MM.1S (cell line): ENCODE measurements at regions not wholly inside any gene's neighbourhood (a gene's known extent, or its start where the extent isn't known, plus 50 kb on each side); places are given as distances from the start of the nearest gene placed in this dataset.

Source experiments
- DNase-seq: peaks from one replicate; pipeline ENCODE4 v3.0.0-alpha.2; 2015
- H2AFZ ChIP-seq: fragments of 300-600 bp; sonication (generic); 2 replicates; pipeline ENCODE4 v1.6.0; 2016; ENCODE audit warnings: antibody characterized with exemption, low read length
- H3F3A ChIP-seq: fragments of 300-600 bp; sonication (generic); 2 replicates; pipeline ENCODE4 v1.6.1; 2016; ENCODE audit warnings: mild to moderate bottlenecking, antibody characterized with exemption, low read length, moderate library complexity, mixed read lengths; ENCODE audit not compliant: insufficient read depth
- H3K27ac ChIP-seq: fragments of 300-600 bp; sonication (generic); 2 replicates; pipeline ENCODE4 v1.5.1; 2016; ENCODE audit warnings: mild to moderate bottlenecking, low read length
- H3K27me3 ChIP-seq: fragments of 300-600 bp; sonication (generic); replicated peaks from 2 replicates; pipeline ENCODE4 v1.6.0; 2016; ENCODE audit warnings: low read length; ENCODE audit not compliant: insufficient read depth
- H3K36me3 ChIP-seq: fragments of 300-600 bp; sonication (generic); replicated peaks from 2 replicates; pipeline ENCODE4 v1.6.1; 2016; ENCODE audit warnings: mild to moderate bottlenecking, low read length, mixed read lengths; ENCODE audit not compliant: insufficient read depth
- H3K4me1 ChIP-seq: fragments of 300-600 bp; sonication (generic); 2 replicates; pipeline ENCODE4 v1.6.1; 2016; ENCODE audit warnings: low read length, mixed read lengths
- H3K4me2 ChIP-seq: fragments of 300-600 bp; sonication (generic); 2 replicates; pipeline ENCODE4 v1.6.0; 2016; ENCODE audit warnings: low read depth, low read length
- H3K4me3 ChIP-seq: fragments of 300-600 bp; sonication (generic); 2 replicates; pipeline ENCODE4 v1.5.1; 2016; ENCODE audit warnings: low read length, mixed read lengths
- H3K79me2 ChIP-seq: fragments of 300-600 bp; sonication (generic); 2 replicates; pipeline ENCODE4 v1.6.1; 2016; ENCODE audit warnings: mixed run types, low read length, mixed read lengths
- H3K9ac ChIP-seq: fragments of 300-600 bp; sonication (generic); 2 replicates; pipeline ENCODE4 v1.6.1; 2016; ENCODE audit warnings: low read length, mixed read lengths
- H3K9me2 ChIP-seq: fragments of 300-600 bp; sonication (generic); replicated peaks from 2 replicates; pipeline ENCODE4 v1.6.1; 2016; ENCODE audit warnings: mild to moderate bottlenecking, low read length, mixed read lengths; ENCODE audit not compliant: insufficient read depth
- H3K9me3 ChIP-seq: fragments of 300-600 bp; sonication (generic); replicated peaks from 2 replicates; pipeline ENCODE4 v1.6.1; 2016; ENCODE audit warnings: mild to moderate bottlenecking, low read length, mixed read lengths; ENCODE audit not compliant: insufficient read depth
- H4K20me1 ChIP-seq: fragments of 300-600 bp; sonication (generic); 2 replicates; pipeline ENCODE4 v1.6.1; 2016; ENCODE audit warnings: mild to moderate bottlenecking, low read length, moderate library complexity, mixed read lengths; ENCODE audit not compliant: insufficient read depth
- EZH2 ChIP-seq: fragments of 300-600 bp; sonication (generic); optimal IDR thresholded peaks from 2 replicates; pipeline ENCODE3; 2017; ENCODE audit warnings: low read depth, mild to moderate bottlenecking, antibody characterized with exemption, low read length, mixed read lengths
- EZH2phosphoT487 ChIP-seq: fragments of 300-600 bp; sonication (generic); IDR thresholded peaks from 2 replicates; pipeline ENCODE4 v1.6.1; 2018; ENCODE audit warnings: antibody characterized with exemption, low read length
- TF ChIP-seq, protein P1 (sequence below): fragments of 300-600 bp; sonication (generic); IDR thresholded peaks from 2 replicates; pipeline ENCODE4 v1.5.1; 2016; ENCODE audit warnings: antibody characterized with exemption, low read length, mixed read lengths

- H3K9me3 ChIP-seq: no peaks in the 10 kb centered on the region
- no peaks in the 10 kb centered on the region for H4K20me1 ChIP-seq
- H3F3A ChIP-seq: no peaks in the 10 kb centered on the region
- H3K4me2 ChIP-seq: no peak overlapping the region
- H3K79me2 ChIP-seq: no peaks in the 10 kb centered on the region
- no peaks in the 10 kb centered on the region for H3K36me3 ChIP-seq
- H3K9me2 ChIP-seq: no peaks in the 10 kb centered on the region
- H3K9ac ChIP-seq: no peak overlapping the region
- H3K27me3 ChIP-seq: no peaks in the 10 kb centered on the region
- TF ChIP-seq EZH2phosphoT487: no peak
- TF ChIP-seq EZH2: no peak
- TF ChIP-seq, protein P1, sequence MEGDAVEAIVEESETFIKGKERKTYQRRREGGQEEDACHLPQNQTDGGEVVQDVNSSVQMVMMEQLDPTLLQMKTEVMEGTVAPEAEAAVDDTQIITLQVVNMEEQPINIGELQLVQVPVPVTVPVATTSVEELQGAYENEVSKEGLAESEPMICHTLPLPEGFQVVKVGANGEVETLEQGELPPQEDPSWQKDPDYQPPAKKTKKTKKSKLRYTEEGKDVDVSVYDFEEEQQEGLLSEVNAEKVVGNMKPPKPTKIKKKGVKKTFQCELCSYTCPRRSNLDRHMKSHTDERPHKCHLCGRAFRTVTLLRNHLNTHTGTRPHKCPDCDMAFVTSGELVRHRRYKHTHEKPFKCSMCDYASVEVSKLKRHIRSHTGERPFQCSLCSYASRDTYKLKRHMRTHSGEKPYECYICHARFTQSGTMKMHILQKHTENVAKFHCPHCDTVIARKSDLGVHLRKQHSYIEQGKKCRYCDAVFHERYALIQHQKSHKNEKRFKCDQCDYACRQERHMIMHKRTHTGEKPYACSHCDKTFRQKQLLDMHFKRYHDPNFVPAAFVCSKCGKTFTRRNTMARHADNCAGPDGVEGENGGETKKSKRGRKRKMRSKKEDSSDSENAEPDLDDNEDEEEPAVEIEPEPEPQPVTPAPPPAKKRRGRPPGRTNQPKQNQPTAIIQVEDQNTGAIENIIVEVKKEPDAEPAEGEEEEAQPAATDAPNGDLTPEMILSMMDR: no peak
- DNase-seq: no peak
- H3K27ac ChIP-seq: no peak overlapping the region
- H2AFZ ChIP-seq: no peak overlapping the region
- no peak overlapping the region for H3K4me3 ChIP-seq
- no peaks in the 10 kb centered on the region for H3K4me1 ChIP-seq
These were observed 323.3 kb upstream of the TMEM132C start for GRCh38 chr12:127943481-127944210.

GRCh38 chr12:127944211-127944899 is 322.6 kb upstream of the TMEM132C start:
- H3K9me3 ChIP-seq: no peaks in the 10 kb centered on the region
- no peak overlapping the region for H3K27ac ChIP-seq
- H3K27me3 ChIP-seq: no peaks in the 10 kb centered on the region
- H2AFZ ChIP-seq: no peak overlapping the region
- H3K9ac ChIP-seq: no peak overlapping the region
- no peaks in the 10 kb centered on the region for H3K9me2 ChIP-seq
- H3K4me1 ChIP-seq: no peaks in the 10 kb centered on the region
- H4K20me1 ChIP-seq: no peaks in the 10 kb centered on the region
- H3F3A ChIP-seq: no peaks in the 10 kb centered on the region
- H3K36me3 ChIP-seq: no peaks in the 10 kb centered on the region
- no peak overlapping the region for H3K4me3 ChIP-seq
- H3K79me2 ChIP-seq: no peaks in the 10 kb centered on the region
- TF ChIP-seq EZH2: no peak
- no peak for TF ChIP-seq EZH2phosphoT487
- TF ChIP-seq, protein P1: no peak
- no peak for DNase-seq
- no peak overlapping the region for H3K4me2 ChIP-seq

- no peaks in the 10 kb centered on the region for H3F3A ChIP-seq
- H4K20me1 ChIP-seq: no peaks in the 10 kb centered on the region
- H3K4me1 ChIP-seq: no peaks in the 10 kb centered on the region
- no peaks in the 10 kb centered on the region for H3K79me2 ChIP-seq
- no peaks in the 10 kb centered on the region for H3K9me3 ChIP-seq
- no peak overlapping the region for H2AFZ ChIP-seq
- H3K27ac ChIP-seq: no peak overlapping the region
- H3K27me3 ChIP-seq: no peaks in the 10 kb centered on the region
- TF ChIP-seq EZH2 (no peak), EZH2phosphoT487 (no peak)
- TF ChIP-seq, protein P1: no peak
- no peak overlapping the region for H3K4me3 ChIP-seq
- H3K9ac ChIP-seq: no peak overlapping the region
- no peak overlapping the region for H3K4me2 ChIP-seq
- no peak for DNase-seq
- H3K36me3 ChIP-seq: no peaks in the 10 kb centered on the region
- no peaks in the 10 kb centered on the region for H3K9me2 ChIP-seq
These were observed 309.8 kb upstream of the TMEM132C start for GRCh38 chr12:127957001-127957660.
